HG02610 (cell line): ENCODE measurements at regions not wholly inside any gene's neighbourhood (a gene's known extent, or its start where the extent isn't known, plus 50 kb on each side); places are given as distances from the start of the nearest gene placed in this dataset.
"Not testable (repeated sequence)": the region's sequence is repeated elsewhere in the genome, so short reads cannot be mapped to it uniquely, and the experiment has no call there.

Experiments used
- ATAC-seq: cut with Tn5 transposase; IDR thresholded peaks from one replicate; pipeline ENCODE4 v1.9.1; 2021; ENCODE audit warnings: mild to moderate bottlenecking, moderate library complexity; ENCODE audit not compliant: unreplicated experiment

DNA sequence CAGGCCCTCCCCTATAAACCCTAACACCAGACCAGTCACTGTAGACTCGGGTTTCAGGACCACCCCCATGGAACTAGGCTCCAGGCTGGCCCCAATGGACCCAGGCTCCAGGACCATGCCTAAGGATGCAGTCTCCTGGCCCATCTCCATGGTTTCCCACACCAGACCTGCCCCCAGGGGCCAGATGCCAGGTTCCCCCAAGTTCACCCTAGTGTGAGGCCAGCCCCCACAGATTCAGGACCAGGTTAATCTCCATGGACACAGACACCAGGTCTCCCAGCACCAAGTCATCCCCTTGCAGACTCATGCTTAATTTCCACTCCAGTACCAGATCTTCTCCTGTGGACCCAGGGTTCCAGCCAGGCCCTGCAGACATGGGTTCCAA lies 103.8 kb upstream of the LANCL2 start:
- no peak for ATAC-seq

DNA sequence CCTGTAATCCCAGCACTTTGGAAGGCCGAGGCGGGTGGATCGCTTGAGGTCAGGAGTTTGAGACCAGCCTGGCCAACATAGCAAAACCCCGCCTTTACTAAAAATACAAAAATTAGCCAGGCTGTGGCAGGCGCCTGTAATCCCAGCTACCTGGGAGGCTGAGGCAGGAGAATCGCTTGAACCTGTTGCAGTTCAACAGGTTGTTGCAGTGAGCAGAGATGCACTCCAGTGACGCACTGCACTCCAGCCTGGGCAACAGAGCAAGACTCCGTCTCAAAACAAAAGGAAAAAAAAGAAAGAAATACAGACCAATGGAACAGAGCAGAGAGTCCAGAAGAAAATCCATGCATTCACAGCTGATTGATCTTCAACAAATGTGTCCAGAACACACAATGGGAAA lies 99.8 kb upstream of the LANCL2 start:
- not testable (repeated sequence) for ATAC-seq

DNA sequence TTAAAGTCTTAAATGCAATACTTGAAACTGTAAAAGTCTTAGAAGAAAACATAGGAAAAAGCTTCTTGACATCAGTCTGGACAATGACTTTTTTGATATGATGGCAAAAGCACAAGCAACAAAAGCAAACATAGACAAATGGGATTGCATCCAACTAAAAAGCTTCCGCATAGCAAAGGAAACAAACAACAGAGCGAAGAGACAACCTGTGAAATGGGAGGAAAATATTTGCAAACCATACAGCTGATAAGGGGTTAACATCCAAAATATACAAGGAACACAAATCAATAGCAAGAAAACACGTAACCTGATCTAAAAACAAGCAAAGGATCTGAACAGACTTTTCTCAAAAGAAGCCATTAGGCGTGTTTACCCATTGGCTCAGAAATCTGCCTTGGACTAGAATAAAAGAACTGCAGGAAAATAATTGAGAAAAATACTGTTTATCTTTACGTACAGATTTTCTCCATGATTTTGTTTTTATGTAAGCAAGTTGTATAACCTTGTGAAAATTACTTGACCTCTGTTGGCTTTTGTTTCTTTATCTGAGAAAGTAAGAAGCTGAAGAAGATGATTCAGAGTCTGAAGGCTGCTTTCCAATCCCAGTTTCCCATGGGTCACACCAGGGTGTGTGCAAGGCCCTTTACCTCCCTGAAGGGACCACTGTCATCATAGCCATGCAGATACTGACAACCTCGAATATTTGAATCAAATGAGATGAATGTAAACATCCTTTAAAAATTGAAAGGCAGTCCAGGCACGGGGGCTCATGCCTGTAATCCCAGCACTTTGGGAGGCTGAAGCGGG lies 99.1 kb upstream of the LANCL2 start:
- ATAC-seq, result no peak

DNA sequence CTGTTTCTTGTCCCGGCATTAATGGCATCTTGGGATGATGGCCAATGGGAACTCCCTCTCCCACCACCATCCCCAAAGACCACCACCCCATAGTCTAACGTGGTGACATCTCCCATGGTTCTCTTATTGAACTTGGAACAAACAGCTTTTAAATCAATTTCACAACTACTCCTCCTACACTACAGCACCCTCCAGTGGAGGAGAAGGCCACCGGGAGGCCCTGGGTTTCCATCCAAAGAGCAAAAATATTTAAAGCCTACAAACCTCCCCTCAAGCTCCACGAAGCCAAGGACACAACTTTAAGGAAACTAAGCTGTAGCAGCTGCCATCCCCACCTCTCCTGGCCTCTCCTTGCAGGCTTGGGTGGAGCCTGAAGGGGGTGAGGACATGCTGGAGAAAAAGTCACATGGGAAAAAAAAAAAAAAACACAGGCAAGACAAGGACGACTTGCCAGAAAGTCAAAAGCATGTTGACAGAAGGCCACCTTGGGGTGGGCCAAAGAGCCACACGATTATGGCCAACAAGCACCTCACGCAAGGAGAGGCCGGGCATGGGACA lies 94.0 kb upstream of the LANCL2 start:
- ATAC-seq, result no peak

DNA sequence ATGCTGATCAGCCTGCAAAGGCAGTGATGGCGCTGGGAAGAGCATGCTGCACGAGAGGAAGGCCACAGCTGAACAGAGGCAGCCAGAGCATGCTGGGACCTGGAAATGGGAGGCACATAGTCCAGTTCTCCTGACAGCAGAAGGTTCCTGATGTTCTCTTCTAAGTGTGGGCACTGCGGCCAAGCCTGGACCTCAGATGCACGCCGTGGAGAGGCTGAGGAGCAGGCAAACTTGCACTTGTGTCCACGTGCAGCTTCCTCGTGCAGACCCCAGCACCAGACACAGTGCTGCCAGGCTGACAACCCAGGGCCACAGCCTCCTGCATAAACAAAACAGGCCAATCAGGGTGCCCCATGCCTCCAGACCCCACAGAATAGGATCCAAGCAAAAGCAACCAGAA lies 93.5 kb upstream of the LANCL2 start:
- no peak for ATAC-seq

DNA sequence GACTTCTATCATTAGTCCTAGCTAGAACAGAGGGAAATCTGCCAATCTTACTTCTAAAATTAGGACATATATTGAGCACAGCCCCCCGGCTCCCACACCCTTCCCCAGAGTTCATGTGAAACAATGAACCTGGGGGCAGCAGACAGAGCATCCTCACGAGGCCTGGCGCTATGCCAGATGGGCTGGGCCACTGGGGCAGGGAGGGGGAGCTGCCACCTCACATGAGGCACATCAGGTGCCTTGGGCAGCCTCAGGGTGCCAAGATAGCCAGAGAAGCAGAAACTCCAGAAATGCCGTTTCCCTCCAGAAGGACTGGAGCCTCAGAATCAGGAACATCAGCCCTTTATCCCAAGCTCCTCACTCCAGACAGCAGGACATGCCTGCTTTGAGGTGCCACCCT lies 92.8 kb upstream of the LANCL2 start:
- no peak for ATAC-seq

DNA sequence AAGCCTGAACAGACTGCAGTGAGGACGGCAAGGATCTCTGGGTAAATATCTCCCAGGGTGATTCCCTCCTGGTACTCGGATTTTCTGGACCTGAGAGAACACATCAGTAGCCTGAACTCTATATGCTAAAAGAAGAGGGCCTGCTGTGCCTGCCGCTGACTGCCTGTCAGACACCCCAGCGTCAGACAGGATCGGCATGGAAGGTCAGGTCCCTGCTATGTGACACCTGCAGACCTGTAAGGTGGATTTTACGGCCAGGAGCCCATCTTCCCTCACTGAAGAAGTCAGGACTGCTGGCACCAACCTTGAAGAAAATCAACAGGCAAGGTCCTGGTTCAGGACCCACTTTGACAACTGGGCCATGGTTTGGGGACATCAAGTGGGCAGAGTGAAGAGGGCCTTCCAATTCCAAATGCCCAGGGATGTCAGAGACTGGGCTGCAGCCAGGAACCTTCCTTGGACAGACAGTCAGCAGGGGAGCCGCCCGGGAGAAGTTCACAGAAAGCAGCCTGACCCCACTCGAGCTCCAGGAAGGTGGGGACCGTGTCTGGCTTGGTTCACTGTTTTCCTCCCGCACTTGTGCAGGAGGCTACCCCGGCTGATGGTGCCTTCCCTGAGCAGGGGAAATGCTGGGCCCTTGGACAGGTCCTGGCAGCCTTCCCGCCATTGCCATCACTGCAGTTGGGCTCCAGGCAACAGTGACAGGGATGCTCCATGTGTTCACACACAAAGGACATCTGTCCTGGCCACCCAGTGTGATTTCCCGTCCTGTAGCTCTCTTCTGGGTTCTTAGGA lies 91.8 kb upstream of the LANCL2 start:
- no peak for ATAC-seq

DNA sequence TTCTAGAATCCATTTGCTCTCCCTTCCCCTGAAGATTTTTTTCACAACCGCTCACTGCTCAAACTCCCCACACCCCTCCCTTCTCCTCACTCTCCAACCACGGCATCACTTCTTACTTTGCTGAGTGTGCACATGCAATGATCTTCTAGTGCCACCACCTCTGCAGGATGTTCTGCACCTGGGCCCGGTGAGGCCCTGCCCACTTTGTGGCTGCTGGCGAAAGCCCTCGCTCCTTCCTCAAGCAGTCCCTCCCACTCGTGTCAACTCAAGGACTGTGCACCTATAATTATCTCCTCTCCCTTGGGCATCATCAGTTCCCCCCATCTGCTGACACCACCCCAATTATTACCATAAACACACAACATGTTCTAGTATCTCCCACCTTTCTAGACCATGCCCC lies 91.0 kb upstream of the LANCL2 start:
- ATAC-seq, result no peak

DNA sequence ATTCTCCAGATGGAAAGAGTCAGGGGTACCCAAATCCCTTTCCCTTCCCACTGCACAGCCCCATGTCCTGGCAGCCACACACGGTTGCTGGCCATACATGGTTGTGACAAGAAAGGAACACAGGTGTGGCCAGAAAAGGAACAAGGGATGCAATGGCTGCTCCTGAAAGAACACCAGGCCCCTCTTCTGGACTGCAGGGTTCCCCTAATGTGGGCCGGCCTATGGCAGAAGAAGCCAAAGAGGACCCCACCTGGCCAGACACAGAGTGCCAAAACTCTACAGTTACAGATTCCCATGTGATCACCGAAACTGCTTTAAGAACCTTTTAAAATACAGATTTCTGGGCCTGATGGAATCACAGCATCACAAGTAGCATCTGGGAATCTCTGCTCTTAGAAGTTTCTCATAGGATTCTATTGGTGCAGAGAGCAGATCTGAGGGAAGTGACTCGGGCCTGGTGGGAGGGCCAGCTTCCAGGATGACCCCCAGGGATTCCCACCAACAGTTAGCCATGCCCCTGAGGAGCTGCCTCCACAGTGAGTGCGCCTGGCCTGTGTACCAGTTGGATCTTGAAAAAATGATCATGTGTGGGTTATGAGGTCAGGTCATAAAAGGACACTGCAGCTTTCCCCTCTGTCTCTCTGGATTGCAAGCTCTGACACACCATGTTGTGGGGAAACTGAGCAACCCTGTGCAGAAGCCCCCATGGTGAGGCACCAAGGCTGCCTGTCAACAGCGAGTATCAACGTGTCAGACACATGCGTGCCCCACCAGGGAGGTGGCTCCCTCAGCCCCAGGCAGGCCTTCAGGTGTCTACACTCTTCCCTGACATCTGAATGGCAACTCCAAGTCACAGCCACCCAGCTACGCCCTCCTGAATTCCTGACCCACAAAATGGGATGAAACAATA lies 89.6 kb upstream of the LANCL2 start:
- no peak for ATAC-seq

DNA sequence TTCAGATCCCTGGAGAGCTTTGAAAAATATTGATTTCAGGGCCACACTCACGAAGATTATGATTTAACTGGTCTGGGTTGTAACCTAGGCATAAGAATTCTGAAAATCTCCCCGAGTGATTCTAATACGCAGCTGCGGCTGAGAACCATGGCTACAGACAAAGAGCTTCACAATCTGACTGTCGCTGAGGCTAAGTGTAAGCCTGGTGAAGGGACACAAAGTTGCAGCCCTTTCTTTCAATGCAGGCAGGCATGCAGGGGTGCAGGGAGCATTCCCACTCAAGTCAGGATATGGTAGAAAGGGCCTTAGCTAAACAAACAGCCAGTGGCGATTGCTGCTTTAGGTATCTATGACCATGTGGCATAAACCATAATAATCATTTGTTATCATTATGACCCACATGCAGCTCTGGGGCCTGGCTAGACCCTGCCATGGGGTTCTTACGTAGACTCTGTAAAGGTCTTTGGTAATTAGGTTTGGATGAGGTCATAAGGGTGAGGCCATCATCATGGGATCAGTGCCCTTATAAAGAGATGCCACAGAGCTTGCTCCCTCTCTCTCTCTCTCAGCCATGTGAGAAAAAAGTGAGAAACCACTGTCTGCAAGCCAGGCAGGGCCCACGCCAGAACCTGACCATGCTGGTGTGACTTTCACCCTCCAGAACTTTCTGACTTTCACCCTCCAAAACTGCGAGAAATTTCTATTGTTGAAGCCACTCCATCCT lies 88.4 kb upstream of the LANCL2 start:
- ATAC-seq, result no peak

DNA sequence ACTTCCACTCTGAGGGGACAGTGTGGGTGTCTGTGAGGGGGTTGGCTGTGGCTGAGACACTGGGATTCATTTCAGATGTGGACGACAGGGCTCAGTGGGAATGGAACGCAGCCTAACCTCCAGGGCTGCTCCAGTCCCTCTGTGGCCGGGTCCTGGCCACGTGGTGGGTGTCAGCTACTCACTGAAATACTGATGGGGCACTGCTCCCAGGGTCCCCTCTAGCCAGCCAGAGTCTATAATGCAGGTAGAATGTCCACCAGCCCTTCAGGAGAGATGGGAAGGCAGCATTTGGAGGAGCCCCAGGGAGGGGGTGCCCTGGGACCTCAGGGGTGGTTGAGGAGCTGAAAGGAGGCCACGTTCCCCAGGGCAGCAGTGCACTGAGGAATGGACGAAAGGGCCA lies 87.2 kb upstream of the LANCL2 start:
- ATAC-seq, result no peak

DNA sequence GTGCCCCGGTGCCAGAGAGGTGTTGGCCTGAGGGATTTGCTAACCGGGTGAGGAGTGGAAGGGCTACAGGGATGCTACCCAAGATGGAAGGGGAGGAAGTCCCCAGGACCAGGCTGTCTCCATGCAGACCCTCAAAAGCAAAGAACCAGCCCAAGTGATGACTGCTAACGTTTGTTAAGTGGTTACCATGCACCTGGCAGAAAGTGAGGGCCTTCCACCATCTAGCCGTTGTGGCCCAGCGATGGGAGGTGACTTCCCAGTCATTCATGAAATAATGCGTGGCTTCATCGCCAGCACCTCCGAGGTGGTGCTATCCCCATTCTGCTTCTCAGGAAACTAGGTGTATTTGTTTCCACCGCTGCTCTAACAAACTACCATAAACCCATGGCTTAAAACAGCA lies 86.8 kb upstream of the LANCL2 start:
- no peak for ATAC-seq

DNA sequence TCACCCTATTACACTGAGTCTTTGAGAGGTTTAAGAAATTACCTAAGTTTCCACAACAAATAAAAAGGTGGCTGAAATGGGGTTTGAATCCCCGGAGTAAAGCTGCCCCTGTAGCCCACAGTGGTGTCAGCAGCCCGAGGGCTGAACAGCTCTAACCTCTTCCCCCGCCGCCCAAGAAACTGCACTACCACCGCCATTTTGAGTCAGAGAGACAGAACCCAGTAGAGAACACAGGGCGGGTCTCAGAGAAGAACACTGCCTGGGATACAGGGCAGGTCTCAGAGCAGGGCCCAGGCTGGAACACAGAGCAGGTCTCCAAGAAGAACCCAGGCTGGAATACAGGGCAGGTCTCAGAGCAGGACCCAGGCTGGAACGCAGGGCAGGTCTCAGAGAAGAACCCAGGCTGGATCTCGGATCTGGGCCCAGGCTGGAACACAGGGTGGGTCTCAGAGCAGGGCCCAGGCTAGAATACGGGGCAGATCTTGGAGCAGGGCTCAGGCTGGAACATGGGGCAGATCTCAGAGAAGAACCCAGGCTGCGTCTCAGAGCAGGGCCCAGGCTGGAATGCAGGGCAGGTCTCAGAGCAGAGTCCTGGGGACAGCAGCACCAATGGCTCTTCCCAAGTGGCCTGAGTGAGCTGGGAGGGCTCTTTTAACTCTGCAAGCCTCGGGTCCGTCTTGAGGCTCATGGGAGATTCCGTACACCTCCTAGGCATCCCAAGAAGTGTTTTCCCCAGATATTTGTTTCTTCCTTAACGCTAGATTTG lies 85.9 kb upstream of the LANCL2 start:
- ATAC-seq, result no peak

DNA sequence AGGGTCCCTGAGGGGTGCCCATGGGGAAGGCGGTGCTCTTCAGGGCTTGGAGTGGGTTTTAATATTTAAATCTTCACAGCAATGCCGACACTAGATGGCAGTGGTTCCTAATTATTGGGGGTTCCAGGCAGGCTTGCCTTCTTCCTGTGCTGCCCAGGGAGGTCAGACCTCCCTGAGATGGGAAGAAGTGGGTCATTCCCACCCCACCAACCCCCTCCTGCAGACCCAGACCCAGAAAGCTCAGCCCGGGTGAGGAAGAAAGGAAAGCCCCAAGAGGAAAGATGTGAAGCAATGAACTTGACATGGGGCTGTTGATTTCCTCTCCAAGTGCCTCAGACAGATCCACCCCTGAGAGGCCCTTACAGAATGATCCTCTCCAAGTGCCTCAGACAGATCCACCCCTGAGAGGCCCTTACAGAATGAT lies 85.1 kb upstream of the LANCL2 start:
- ATAC-seq, result peak; percentile 92

DNA sequence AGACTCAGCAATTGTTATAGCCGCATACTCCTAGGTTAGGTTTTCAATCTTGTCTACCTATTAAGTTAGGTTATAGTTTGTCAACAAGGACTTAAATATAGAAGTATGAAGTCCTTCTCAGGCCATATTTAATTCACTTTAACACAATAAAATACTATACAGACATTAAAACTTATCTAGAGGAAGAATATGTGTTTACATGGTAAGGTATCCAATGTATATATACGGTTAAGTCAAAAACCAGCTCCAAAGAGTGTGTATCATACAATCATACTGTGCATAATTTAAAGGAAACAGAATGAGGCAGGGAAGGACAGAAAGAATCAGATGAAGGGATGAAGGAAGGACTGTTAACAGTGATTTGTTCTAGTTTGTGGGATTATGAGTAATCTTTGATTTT lies 79.5 kb upstream of the LANCL2 start:
- no peak for ATAC-seq

DNA sequence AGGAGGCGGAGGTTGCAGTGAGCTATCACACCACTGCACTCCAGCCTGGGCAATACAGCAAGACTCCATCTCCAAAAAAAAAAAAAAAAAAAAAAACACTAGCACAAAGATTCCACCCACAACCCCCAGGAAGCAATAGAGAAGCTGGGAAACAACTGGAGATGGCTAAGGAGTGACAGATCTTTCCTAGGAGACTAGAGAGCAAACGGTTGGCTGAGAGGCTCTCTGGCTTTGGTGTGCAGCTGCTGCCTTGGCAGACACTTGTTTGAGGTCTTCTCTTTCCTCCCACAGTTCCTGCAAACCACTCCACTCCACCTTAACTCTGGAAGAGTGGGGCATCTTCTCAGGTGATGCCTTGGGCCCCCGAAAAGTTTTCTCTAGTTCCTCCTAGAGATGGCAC lies 78.5 kb upstream of the LANCL2 start:
- ATAC-seq, result no peak

DNA sequence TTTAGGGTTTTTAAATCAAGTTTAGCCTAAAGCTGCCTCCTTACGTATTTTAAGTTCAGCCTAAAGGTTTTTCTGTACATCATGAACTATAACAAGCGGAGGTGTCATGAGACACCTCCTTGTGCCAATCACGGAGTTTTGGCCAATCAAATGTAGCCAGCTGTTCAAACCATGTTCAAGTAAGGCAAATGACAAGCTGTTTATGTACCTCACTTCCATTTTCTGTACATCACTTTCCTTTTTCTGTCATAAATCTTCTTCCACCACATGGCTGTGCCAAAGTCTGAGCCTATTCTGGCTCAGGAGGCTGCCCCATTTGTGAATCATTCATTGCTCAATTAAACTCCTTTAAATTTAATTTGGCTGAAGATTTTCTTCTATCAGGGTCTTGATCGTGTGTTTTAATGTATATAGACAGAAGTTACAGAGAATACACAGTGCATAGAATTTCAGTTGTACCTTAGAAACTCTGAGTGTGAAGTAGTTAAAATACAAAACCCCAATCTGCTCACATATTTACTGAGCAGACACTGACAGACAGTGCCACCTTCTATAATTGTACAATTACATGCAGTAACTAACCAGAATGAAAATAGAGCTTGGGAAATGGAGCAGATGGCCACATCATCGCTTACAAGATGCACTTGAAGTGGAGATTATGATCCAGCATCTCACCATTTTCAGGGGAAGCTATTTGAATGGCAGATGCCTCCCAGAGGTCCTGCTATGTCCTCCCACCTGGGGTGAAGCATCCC lies 76.9 kb upstream of the LANCL2 start:
- no peak for ATAC-seq

DNA sequence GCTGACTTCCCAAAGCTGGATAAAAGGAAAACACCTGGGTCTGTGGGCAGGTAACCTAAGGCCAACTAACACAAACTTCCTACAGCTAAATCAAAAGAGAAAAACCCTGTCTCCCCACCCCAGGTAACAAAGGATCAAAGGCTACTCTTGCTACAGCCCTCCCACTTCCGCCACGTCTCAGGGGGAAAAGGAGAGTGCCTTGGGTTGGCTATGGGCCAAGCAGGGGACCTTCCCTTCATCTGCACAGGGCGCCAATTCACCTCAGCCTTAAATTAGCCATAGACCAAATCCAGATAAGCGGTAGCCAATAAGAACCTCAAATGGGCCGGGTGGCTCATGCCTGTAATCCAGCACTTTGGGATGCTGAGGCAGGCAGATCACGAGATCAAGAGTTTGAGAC lies 69.1 kb upstream of the LANCL2 start:
- ATAC-seq, result no peak
